ENCODE measurements at regions not wholly inside any gene's neighbourhood (a gene's known extent, or its start where the extent isn't known, plus 50 kb on each side); places are given as distances from the start of the nearest gene placed in this dataset.

DNA sequence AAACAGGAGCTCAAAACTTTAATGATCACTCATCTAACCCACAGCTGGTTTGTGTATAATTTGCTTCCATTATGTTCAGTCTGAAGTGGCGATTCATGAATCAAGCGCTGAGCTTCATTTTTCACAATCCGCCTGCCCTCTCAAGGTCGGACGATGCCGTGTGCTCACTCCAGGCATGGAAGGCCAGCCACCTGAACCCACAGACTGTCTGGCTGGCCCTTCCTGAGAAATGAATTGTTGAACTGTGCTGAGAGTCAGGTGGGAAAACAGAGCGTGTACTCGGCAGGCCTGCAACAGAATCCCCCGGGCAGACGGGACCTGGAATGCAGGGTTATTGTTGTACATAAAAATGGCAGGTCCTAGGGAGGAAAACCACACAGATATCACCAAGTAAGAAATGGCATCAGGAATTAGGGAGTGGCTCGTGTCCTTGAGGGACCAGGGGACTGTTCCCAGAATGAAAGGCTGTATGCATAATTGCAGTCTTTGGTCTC is 375.7 kb downstream of the IRX2 start:
- DNase-seq = no peak
- Histone ChIP-seq H3K9me3 (ENCODE audit: control insufficient read depth, low read length) (no peaks in the 10 kb centered on the region), H3K27ac (ENCODE audit: insufficient read depth, low read length, poor library complexity, severe bottlenecking) (no peak overlapping the region), H3K27me3 (replicated peaks; ENCODE audit: control insufficient read depth, insufficient read depth, low read length, poor library complexity, severe bottlenecking) (no peaks in the 10 kb centered on the region), H3K4me3 (ENCODE audit: insufficient read depth, low read depth, low read length, poor library complexity, severe bottlenecking) (no peak overlapping the region), H3K36me3 (ENCODE audit: control insufficient read depth, insufficient read depth, low read length) (no peaks in the 10 kb centered on the region), H3K4me1 (ENCODE audit: control insufficient read depth, insufficient read depth, low read length, poor library complexity, severe bottlenecking) (no peaks in the 10 kb centered on the region)

DNA sequence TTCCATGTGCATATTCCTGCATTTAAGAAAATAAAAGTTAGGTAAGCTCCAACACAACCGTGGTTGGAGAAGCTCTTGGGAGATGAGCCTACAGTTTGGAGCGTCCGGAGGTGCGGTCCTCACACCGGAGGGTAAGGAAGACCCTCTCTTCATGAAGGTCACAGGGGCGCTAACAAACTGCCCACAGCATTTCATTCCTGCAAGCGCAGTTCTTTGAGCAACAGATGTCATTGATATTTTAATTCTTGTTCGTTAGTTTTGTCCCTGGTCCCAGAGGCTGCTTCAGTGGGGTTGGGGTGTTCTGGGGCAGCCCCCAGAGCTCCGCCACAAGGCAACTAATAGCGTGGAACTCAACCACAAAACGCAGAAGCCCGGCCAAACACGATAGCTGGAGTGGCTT is 376.2 kb downstream of the IRX2 start:
- DNase-seq = no peak
- Histone ChIP-seq H3K36me3 (ENCODE audit: control insufficient read depth, insufficient read depth, low read length) (no peaks in the 10 kb centered on the region), H3K4me3 (ENCODE audit: insufficient read depth, low read depth, low read length, poor library complexity, severe bottlenecking) (no peak overlapping the region), H3K27ac (ENCODE audit: insufficient read depth, low read length, poor library complexity, severe bottlenecking) (no peak overlapping the region), H3K27me3 (replicated peaks; ENCODE audit: control insufficient read depth, insufficient read depth, low read length, poor library complexity, severe bottlenecking) (no peaks in the 10 kb centered on the region), H3K9me3 (ENCODE audit: control insufficient read depth, low read length) (no peaks in the 10 kb centered on the region), H3K4me1 (ENCODE audit: control insufficient read depth, insufficient read depth, low read length, poor library complexity, severe bottlenecking) (no peaks in the 10 kb centered on the region)

DNA sequence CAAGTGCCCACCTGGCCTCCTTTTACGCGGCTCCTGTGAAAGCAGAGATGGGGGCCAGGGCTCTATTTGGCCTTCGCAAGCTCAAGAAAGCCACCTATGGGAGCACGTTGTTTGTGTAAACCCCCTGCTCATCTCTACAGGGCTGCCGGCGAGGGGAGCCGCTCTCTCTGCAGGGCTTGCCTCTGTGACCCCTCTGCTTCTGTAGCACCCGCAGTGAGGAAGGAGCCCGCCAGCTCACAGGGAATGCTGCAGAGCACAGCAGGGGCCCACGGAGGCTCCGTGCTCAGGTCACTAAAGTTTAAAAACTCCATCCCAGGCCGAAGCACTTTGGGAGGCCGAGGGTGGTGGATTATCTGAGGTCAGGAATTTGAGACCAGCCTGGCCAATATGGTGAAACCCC is 376.8 kb downstream of the IRX2 start:
- no peaks in the 10 kb centered on the region for H3K4me1 ChIP-seq (ENCODE audit: control insufficient read depth, insufficient read depth, low read length, poor library complexity, severe bottlenecking)
- no peak for DNase-seq
- H3K36me3 ChIP-seq (ENCODE audit: control insufficient read depth, insufficient read depth, low read length) = no peaks in the 10 kb centered on the region
- no peak overlapping the region for H3K27ac ChIP-seq (ENCODE audit: insufficient read depth, low read length, poor library complexity, severe bottlenecking)
- H3K9me3 ChIP-seq (ENCODE audit: control insufficient read depth, low read length) = no peaks in the 10 kb centered on the region
- no peak overlapping the region for H3K4me3 ChIP-seq (ENCODE audit: insufficient read depth, low read depth, low read length, poor library complexity, severe bottlenecking)
- H3K27me3 ChIP-seq (replicated peaks; ENCODE audit: control insufficient read depth, insufficient read depth, low read length, poor library complexity, severe bottlenecking) = no peaks in the 10 kb centered on the region

DNA sequence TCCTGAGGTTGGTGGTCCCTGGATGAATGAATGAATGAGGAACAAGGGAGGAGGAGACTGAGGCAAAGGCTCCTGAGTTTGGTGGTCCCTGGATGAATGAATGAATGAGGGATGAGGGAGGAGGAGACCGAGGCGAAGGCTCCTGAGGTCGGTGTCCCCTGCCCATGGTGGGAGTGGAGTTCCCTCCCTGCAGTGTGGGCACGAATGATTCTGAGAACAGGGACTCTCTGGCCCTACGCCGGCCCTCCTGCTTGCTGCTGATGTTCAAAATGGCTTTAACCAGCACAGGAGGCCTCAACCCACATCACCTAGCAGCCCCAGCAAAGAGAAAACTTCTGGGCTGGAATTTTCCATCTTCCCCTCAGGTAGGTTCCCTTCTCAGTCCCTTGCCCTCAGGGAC is 377.8 kb downstream of the IRX2 start:
- no peaks in the 10 kb centered on the region for H3K9me3 ChIP-seq (ENCODE audit: control insufficient read depth, low read length)

DNA sequence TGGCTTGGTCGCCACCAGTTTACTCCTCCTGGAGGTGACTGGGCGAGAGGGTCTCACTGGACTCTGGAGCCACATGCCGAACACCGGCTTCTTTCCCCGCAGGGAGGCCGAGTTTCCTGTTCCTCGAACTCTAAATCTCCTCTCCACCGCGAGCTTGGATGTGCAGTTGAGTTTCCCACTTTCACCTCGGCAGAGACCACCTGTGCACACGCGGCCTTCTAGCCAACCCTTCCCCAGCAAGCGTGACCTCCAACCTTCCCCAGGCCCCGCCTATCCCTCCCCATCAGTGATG is 380.1 kb downstream of the IRX2 start:
- Histone ChIP-seq H3K4me3 (ENCODE audit: insufficient read depth, low read depth, low read length, poor library complexity, severe bottlenecking) (no peak overlapping the region), H3K4me1 (ENCODE audit: control insufficient read depth, insufficient read depth, low read length, poor library complexity, severe bottlenecking) (no peaks in the 10 kb centered on the region), H3K36me3 (ENCODE audit: control insufficient read depth, insufficient read depth, low read length) (no peaks in the 10 kb centered on the region), H3K9me3 (ENCODE audit: control insufficient read depth, low read length) (no peaks in the 10 kb centered on the region), H3K27me3 (replicated peaks; ENCODE audit: control insufficient read depth, insufficient read depth, low read length, poor library complexity, severe bottlenecking) (no peaks in the 10 kb centered on the region), H3K27ac (ENCODE audit: insufficient read depth, low read length, poor library complexity, severe bottlenecking) (no peak overlapping the region)
- DNase-seq = no peak

More for the DNA sequence above, 377.8 kb downstream of the IRX2 start:
- no peak for DNase-seq
- H3K27me3 ChIP-seq (replicated peaks; ENCODE audit: control insufficient read depth, insufficient read depth, low read length, poor library complexity, severe bottlenecking) = no peaks in the 10 kb centered on the region
- H3K27ac ChIP-seq (ENCODE audit: insufficient read depth, low read length, poor library complexity, severe bottlenecking) = no peak overlapping the region
- H3K4me3 ChIP-seq (ENCODE audit: insufficient read depth, low read depth, low read length, poor library complexity, severe bottlenecking) = no peak overlapping the region
- H3K36me3 ChIP-seq (ENCODE audit: control insufficient read depth, insufficient read depth, low read length) = no peaks in the 10 kb centered on the region
- H3K4me1 ChIP-seq (ENCODE audit: control insufficient read depth, insufficient read depth, low read length, poor library complexity, severe bottlenecking) = no peaks in the 10 kb centered on the region

DNA sequence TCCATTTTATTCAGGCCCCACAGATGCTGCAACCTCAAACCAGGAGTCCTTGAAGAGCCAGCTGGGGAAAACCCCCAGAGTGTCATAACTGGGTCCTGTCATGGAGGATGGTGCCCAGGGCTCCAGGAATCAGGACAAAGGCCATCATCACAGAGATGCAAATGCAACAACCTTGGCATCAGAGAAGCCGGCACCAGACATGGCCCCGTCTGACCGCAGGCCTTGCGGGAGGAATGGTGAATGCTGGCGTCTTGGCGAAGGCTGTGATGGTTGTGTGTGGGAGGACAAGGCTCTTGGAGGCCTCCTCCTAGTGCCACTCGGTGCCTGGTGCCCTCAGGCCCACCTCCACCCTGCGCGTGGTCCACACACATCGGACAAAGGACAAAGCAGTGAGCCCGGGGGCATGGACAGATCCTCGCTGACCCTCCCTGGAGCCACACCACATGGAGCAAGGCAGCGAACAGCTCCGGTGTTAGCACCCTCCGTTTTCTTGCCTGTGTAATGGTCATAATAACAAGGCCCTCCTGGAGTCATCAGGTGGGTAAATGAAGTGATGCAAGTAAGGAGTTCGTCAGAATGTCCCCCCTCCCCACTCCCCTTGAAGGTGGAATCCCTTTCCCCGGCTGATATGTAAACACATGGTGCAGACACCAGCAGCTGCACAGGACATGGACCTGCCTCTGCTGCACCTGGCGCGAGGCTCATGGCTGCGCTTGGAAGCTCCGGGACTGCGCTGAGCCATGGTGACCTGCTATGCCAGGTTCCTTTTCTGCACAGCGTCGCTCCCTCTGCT is 380.7 kb downstream of the IRX2 start:
- H3K36me3 ChIP-seq (ENCODE audit: control insufficient read depth, insufficient read depth, low read length) = no peaks in the 10 kb centered on the region
- no peak overlapping the region for H3K27ac ChIP-seq (ENCODE audit: insufficient read depth, low read length, poor library complexity, severe bottlenecking)
- no peak for DNase-seq
- no peaks in the 10 kb centered on the region for H3K9me3 ChIP-seq (ENCODE audit: control insufficient read depth, low read length)
- H3K4me1 ChIP-seq (ENCODE audit: control insufficient read depth, insufficient read depth, low read length, poor library complexity, severe bottlenecking) = no peaks in the 10 kb centered on the region
- no peak overlapping the region for H3K4me3 ChIP-seq (ENCODE audit: insufficient read depth, low read depth, low read length, poor library complexity, severe bottlenecking)
- H3K27me3 ChIP-seq (replicated peaks; ENCODE audit: control insufficient read depth, insufficient read depth, low read length, poor library complexity, severe bottlenecking) = no peaks in the 10 kb centered on the region

DNA sequence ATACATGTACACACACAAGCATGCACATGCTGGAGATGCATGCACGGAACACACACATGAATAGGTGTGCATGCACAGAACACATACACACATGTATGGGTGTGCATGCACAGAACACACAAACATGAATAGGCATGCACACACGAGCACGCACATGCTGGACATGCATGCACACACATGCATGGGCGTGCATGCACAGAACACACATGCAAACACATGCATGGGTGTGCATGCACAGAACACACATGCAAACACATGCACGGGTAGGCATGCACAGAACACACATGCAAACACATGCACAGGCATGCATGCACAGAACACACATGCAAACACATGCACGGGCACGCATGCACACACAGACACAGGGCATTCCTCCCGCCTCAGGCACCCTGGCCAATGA is 382.3 kb downstream of the IRX2 start:
- Histone ChIP-seq H3K4me3 (ENCODE audit: insufficient read depth, low read depth, low read length, poor library complexity, severe bottlenecking) (no peak overlapping the region), H3K4me1 (ENCODE audit: control insufficient read depth, insufficient read depth, low read length, poor library complexity, severe bottlenecking) (no peaks in the 10 kb centered on the region), H3K36me3 (ENCODE audit: control insufficient read depth, insufficient read depth, low read length) (no peaks in the 10 kb centered on the region), H3K27me3 (replicated peaks; ENCODE audit: control insufficient read depth, insufficient read depth, low read length, poor library complexity, severe bottlenecking) (no peaks in the 10 kb centered on the region), H3K27ac (ENCODE audit: insufficient read depth, low read length, poor library complexity, severe bottlenecking) (no peak overlapping the region), H3K9me3 (ENCODE audit: control insufficient read depth, low read length) (no peaks in the 10 kb centered on the region)
- DNase-seq = no peak

DNA sequence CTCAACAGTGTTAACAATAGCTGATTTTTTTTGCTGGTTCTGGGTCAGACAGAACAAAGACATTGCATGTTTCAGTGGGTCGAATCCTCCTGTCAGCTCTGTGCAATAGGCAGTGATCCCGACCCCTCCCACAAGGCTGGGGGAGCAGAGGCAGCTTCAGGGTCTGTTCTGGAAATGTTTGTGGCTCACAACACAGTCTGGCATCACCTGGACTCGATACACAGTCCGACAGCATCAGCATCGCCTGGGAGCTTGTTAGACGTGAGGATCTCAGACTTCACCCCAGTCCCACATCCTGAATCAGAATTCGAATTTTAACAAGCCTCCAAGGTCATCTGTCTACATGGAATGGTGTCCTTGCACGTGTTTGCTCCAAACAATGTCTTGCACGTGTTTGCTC is 384.7 kb downstream of the IRX2 start:
- H3K9me3 ChIP-seq (ENCODE audit: control insufficient read depth, low read length) = no peaks in the 10 kb centered on the region
- H3K36me3 ChIP-seq (ENCODE audit: control insufficient read depth, insufficient read depth, low read length) = no peaks in the 10 kb centered on the region
- DNase-seq = no peak
- no peak overlapping the region for H3K27ac ChIP-seq (ENCODE audit: insufficient read depth, low read length, poor library complexity, severe bottlenecking)
- H3K4me3 ChIP-seq (ENCODE audit: insufficient read depth, low read depth, low read length, poor library complexity, severe bottlenecking) = no peak overlapping the region
- no peaks in the 10 kb centered on the region for H3K4me1 ChIP-seq (ENCODE audit: control insufficient read depth, insufficient read depth, low read length, poor library complexity, severe bottlenecking)
- H3K27me3 ChIP-seq (replicated peaks; ENCODE audit: control insufficient read depth, insufficient read depth, low read length, poor library complexity, severe bottlenecking) = no peaks in the 10 kb centered on the region

DNA sequence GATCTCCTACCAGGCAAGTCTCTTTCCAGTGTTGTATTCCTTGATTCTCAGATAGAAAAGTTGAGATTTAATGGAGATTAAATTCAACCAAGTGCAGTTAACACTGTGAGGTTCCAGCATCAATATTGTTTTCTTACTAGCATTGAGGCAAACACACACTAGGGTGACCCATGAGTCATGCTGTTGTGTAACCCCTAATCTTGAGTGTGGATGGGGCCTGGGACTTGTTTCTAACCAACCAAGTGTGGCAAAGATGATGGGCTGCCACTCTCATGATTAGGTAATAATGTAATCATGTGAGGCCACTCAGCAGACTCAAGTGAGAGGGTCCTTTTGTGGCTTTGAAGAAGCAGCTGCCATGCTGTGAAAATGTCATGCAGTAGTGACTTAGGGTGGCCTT is 394.2 kb downstream of the IRX2 start:
- Histone ChIP-seq H3K36me3 (ENCODE audit: control insufficient read depth, insufficient read depth, low read length) (no peaks in the 10 kb centered on the region), H3K9me3 (ENCODE audit: control insufficient read depth, low read length) (no peaks in the 10 kb centered on the region), H3K4me1 (ENCODE audit: control insufficient read depth, insufficient read depth, low read length, poor library complexity, severe bottlenecking) (no peaks in the 10 kb centered on the region), H3K27ac (ENCODE audit: insufficient read depth, low read length, poor library complexity, severe bottlenecking) (no peak overlapping the region), H3K4me3 (ENCODE audit: insufficient read depth, low read depth, low read length, poor library complexity, severe bottlenecking) (no peak overlapping the region), H3K27me3 (replicated peaks; ENCODE audit: control insufficient read depth, insufficient read depth, low read length, poor library complexity, severe bottlenecking) (no peaks in the 10 kb centered on the region)
- DNase-seq = no peak

DNA sequence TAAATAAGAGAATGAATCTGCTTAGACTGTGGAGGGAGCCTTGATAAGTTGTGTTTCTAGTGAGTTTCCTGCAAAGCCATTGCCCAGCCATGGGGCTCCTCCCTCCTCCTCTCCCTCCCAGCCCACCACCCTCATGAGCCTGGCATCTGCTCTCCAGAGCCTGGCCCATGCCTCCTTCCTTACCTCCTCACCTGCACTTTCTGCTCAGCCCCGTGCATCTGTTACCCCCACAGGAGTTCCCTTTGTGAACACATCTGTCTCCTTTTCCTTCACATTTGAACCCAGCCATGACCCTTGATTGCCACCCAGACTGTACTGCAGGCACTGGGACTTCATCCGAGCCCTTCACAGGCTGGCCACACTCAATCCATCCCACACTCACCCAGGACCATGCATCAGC is 395.6 kb downstream of the IRX2 start:
- H3K4me3 ChIP-seq (ENCODE audit: insufficient read depth, low read depth, low read length, poor library complexity, severe bottlenecking) = no peak overlapping the region
- no peaks in the 10 kb centered on the region for H3K4me1 ChIP-seq (ENCODE audit: control insufficient read depth, insufficient read depth, low read length, poor library complexity, severe bottlenecking)
- H3K9me3 ChIP-seq (ENCODE audit: control insufficient read depth, low read length) = no peaks in the 10 kb centered on the region
- no peaks in the 10 kb centered on the region for H3K27me3 ChIP-seq (replicated peaks; ENCODE audit: control insufficient read depth, insufficient read depth, low read length, poor library complexity, severe bottlenecking)
- no peaks in the 10 kb centered on the region for H3K36me3 ChIP-seq (ENCODE audit: control insufficient read depth, insufficient read depth, low read length)
- no peak for DNase-seq
- H3K27ac ChIP-seq (ENCODE audit: insufficient read depth, low read length, poor library complexity, severe bottlenecking) = no peak overlapping the region
